CD8-positive, alpha-beta memory T cell (primary cell): ENCODE measurements at regions not wholly inside any gene's neighbourhood (a gene's known extent, or its start where the extent isn't known, plus 50 kb on each side); places are given as distances from the start of the nearest gene placed in this dataset.
A peak's percentile ranks its signal among the peaks of the same experiment; 100 is the strongest.

Experiments used
- CTCF ChIA-PET: fragments of 350-600 bp; sonication (Branson Sonifier 250); formaldehyde crosslinking; loops from one replicate; lab custom pipeline; 2021; ENCODE audit warnings: antibody characterized with exemption; lab: Charles Lee
- POLR2A ChIA-PET: fragments of 350-600 bp; sonication (Branson Sonifier 250); formaldehyde crosslinking; loops from one replicate; lab custom pipeline; 2021; ENCODE audit warnings: antibody characterized with exemption; lab: Charles Lee
- DNase-seq, 5 donors: peaks; one replicate each; pipeline versions ENCODE4 v3.0.0 to v3.0.0-alpha.2; 2020 to 2022; ENCODE audit warnings: mixed read lengths in 1 of 5
- H3K27ac ChIP-seq: one replicate; pipeline ENCODE4 v1.7.0; 2013; ENCODE audit warnings: low read depth, mild to moderate bottlenecking, low read length, moderate library complexity
- H3K27me3 ChIP-seq: 2 replicates; pipeline ENCODE4 v1.7.0; 2013; ENCODE audit warnings: low read length, mild to moderate bottlenecking; ENCODE audit not compliant: insufficient read depth, poor library complexity, severe bottlenecking
- H3K36me3 ChIP-seq: 2 replicates; pipeline ENCODE4 v1.7.0; 2013; ENCODE audit warnings: mild to moderate bottlenecking, low read length, moderate library complexity; ENCODE audit not compliant: insufficient read depth
- H3K4me1 ChIP-seq: 2 replicates; pipeline ENCODE4 v1.7.0; 2013; ENCODE audit warnings: mild to moderate bottlenecking, low read length, moderate library complexity; ENCODE audit not compliant: insufficient read depth
- H3K4me3 ChIP-seq: 2 replicates; pipeline ENCODE4 v1.7.0; 2013; ENCODE audit warnings: mild to moderate bottlenecking, low read length
- H3K9me3 ChIP-seq: 2 replicates; pipeline ENCODE4 v1.7.0; 2013; ENCODE audit warnings: mild to moderate bottlenecking, low read length
- H3K27ac Mint-ChIP-seq, 8 donors: one replicate each; pipeline ENCODE4 v1.8.0; 2020 to 2021; ENCODE audit warnings: mixed read lengths in 8 of 8, mild to moderate bottlenecking in 6 of 8, inconsistent platforms in 3 of 8, moderate library complexity in 3 of 8
- H3K27me3 Mint-ChIP-seq, 2 donors: one replicate each; pipeline ENCODE4 v1.8.0; 2020 to 2021; ENCODE audit warnings: mixed read lengths in 2 of 2, mild to moderate bottlenecking in 1 of 2, moderate library complexity in 1 of 2
- H3K36me3 Mint-ChIP-seq, 3 donors: one replicate each; pipeline ENCODE4 v1.8.0; 2020 to 2021; ENCODE audit warnings: mixed read lengths in 3 of 3, inconsistent platforms in 1 of 3, mild to moderate bottlenecking in 1 of 3
- H3K4me1 Mint-ChIP-seq, 3 donors: one replicate each; pipeline ENCODE4 v1.8.0; 2020 to 2021; ENCODE audit warnings: mixed read lengths in 3 of 3, inconsistent platforms in 1 of 3, mild to moderate bottlenecking in 1 of 3
- H3K4me3 Mint-ChIP-seq, 7 donors: one replicate each; pipeline ENCODE4 v1.8.0; 2020 to 2021; ENCODE audit warnings: mixed read lengths in 7 of 7, mild to moderate bottlenecking in 6 of 7, moderate library complexity in 4 of 7, inconsistent platforms in 2 of 7
- H3K9me3 Mint-ChIP-seq, 5 donors: one replicate each; pipeline ENCODE4 v1.8.0; 2020 to 2022; ENCODE audit warnings: mixed read lengths in 5 of 5, mild to moderate bottlenecking in 3 of 5, moderate library complexity in 2 of 5, inconsistent platforms in 1 of 5

- Histone ChIP-seq H3K4me3 (no peak overlapping the region), H3K27me3 (no peaks in the 10 kb centered on the region), H3K27ac (no peak overlapping the region), H3K4me1 (no peaks in the 10 kb centered on the region), H3K36me3 (no peaks in the 10 kb centered on the region), H3K9me3 (no peaks in the 10 kb centered on the region)
- DNase-seq: no peak
- Mint-ChIP-seq H3K36me3 (no peaks in the 10 kb centered on the region), H3K4me3 (no peak overlapping the region), H3K4me1 (peaks cover 0 to 1% (median 0%) of the 10 kb centered on the region in 3 donors), H3K9me3 (peaks cover 0 to 6% (median 0%) of the 10 kb centered on the region in 5 donors), H3K27ac (no peak overlapping the region), H3K27me3 (peaks cover 13 to 35% of the 10 kb centered on the region in 2 donors)
- CTCF ChIA-PET: no interaction called here
- POLR2A ChIA-PET: interaction anchor here (0.6 kb wide), 1 partner anchor 692 kb away, joined by 8 read pairs; no protein-coding TSS in a partner anchor
Observed at GRCh38 chr7:118615-119391, 73.6 kb upstream of the FAM20C start.

GRCh38 chr7:119392-120163 lies 72.8 kb upstream of the FAM20C start:
- peaks cover 0 to 2% (median 0%) of the 10 kb centered on the region in 5 donors for H3K9me3 Mint-ChIP-seq
- no peaks in the 10 kb centered on the region for H3K9me3 ChIP-seq
- H3K4me1 Mint-ChIP-seq: peaks cover 0 to 1% (median 0%) of the 10 kb centered on the region in 3 donors
- no peak overlapping the region for H3K4me3 ChIP-seq
- ChIA-PET POLR2A (interaction anchor here (0.6 kb wide), 1 partner anchor 691 kb away, joined by 8 read pairs; no protein-coding TSS in a partner anchor), CTCF (no interaction called here)
- no peak overlapping the region for H3K4me3 Mint-ChIP-seq
- H3K27me3 Mint-ChIP-seq: peaks cover 9 to 30% of the 10 kb centered on the region in 2 donors
- H3K4me1 ChIP-seq: no peaks in the 10 kb centered on the region
- DNase-seq: no peak
- H3K27me3 ChIP-seq: no peaks in the 10 kb centered on the region
- H3K36me3 Mint-ChIP-seq: no peaks in the 10 kb centered on the region
- H3K27ac Mint-ChIP-seq: peak overlapping the region in 1 of 8 donors; percentile 20
- no peak overlapping the region for H3K27ac ChIP-seq
- H3K36me3 ChIP-seq: no peaks in the 10 kb centered on the region

- no peak overlapping the region for H3K4me3 Mint-ChIP-seq
- H3K27ac ChIP-seq: no peak overlapping the region
- H3K9me3 ChIP-seq: no peaks in the 10 kb centered on the region
- peaks cover 0 to 1% (median 0%) of the 10 kb centered on the region in 3 donors for H3K4me1 Mint-ChIP-seq
- no peaks in the 10 kb centered on the region for H3K27me3 ChIP-seq
- H3K27me3 Mint-ChIP-seq: peaks cover 7 to 24% of the 10 kb centered on the region in 2 donors
- H3K36me3 Mint-ChIP-seq: no peaks in the 10 kb centered on the region
- no peak overlapping the region for H3K4me3 ChIP-seq
- POLR2A ChIA-PET: no interaction called here
- H3K36me3 ChIP-seq: no peaks in the 10 kb centered on the region
- no peak overlapping the region for H3K27ac Mint-ChIP-seq
- H3K9me3 Mint-ChIP-seq: no peaks in the 10 kb centered on the region
- DNase-seq: no peak
- no peaks in the 10 kb centered on the region for H3K4me1 ChIP-seq
- CTCF ChIA-PET: no interaction called here
Observed at GRCh38 chr7:120164-120991, 72.0 kb upstream of the FAM20C start.

- H3K27ac ChIP-seq: no peak overlapping the region
- H3K4me1 Mint-ChIP-seq: peaks cover 0 to 1% (median 0%) of the 10 kb centered on the region in 3 donors
- ChIA-PET POLR2A (no interaction called here), CTCF (no interaction called here)
- H3K4me1 ChIP-seq: no peaks in the 10 kb centered on the region
- H3K27me3 ChIP-seq: no peaks in the 10 kb centered on the region
- no peaks in the 10 kb centered on the region for H3K36me3 Mint-ChIP-seq
- no peak overlapping the region for H3K27ac Mint-ChIP-seq
- no peaks in the 10 kb centered on the region for H3K9me3 Mint-ChIP-seq
- peaks cover 6 to 19% of the 10 kb centered on the region in 2 donors for H3K27me3 Mint-ChIP-seq
- no peak for DNase-seq
- H3K4me3 Mint-ChIP-seq: no peak overlapping the region
- no peaks in the 10 kb centered on the region for H3K36me3 ChIP-seq
- no peaks in the 10 kb centered on the region for H3K9me3 ChIP-seq
- H3K4me3 ChIP-seq: no peak overlapping the region
Observed at GRCh38 chr7:121002-121785, 71.2 kb upstream of the FAM20C start.

GRCh38 chr7:123237-123636 lies 69.1 kb upstream of the FAM20C start:
- no peaks in the 10 kb centered on the region for H3K36me3 Mint-ChIP-seq
- peaks cover 0 to 1% (median 0%) of the 10 kb centered on the region in 3 donors for H3K4me1 Mint-ChIP-seq
- DNase-seq: no peak
- POLR2A ChIA-PET: no interaction called here
- H3K36me3 ChIP-seq: no peaks in the 10 kb centered on the region
- no peak overlapping the region for H3K4me3 Mint-ChIP-seq
- H3K9me3 ChIP-seq: no peaks in the 10 kb centered on the region
- H3K27me3 Mint-ChIP-seq: peaks cover 1 to 9% of the 10 kb centered on the region in 2 donors
- no peak overlapping the region for H3K27ac ChIP-seq
- H3K4me3 ChIP-seq: no peak overlapping the region
- CTCF ChIA-PET: no interaction called here
- H3K27ac Mint-ChIP-seq: no peak overlapping the region
- H3K9me3 Mint-ChIP-seq: no peaks in the 10 kb centered on the region
- no peaks in the 10 kb centered on the region for H3K4me1 ChIP-seq
- H3K27me3 ChIP-seq: no peaks in the 10 kb centered on the region

- Mint-ChIP-seq H3K27me3 (peaks cover 0 to 1% of the 10 kb centered on the region in 2 donors), H3K4me3 (no peak overlapping the region), H3K4me1 (no peaks in the 10 kb centered on the region), H3K27ac (no peak overlapping the region), H3K36me3 (no peaks in the 10 kb centered on the region), H3K9me3 (no peaks in the 10 kb centered on the region)
- ChIA-PET CTCF (no interaction called here), POLR2A (no interaction called here)
- H3K4me3 ChIP-seq: no peak overlapping the region
- H3K9me3 ChIP-seq: no peaks in the 10 kb centered on the region
- DNase-seq: no peak
- no peak overlapping the region for H3K27ac ChIP-seq
- no peaks in the 10 kb centered on the region for H3K4me1 ChIP-seq
- H3K36me3 ChIP-seq: no peaks in the 10 kb centered on the region
- H3K27me3 ChIP-seq: no peaks in the 10 kb centered on the region
Observed at GRCh38 chr7:124130-124949, 68.0 kb upstream of the FAM20C start.

GRCh38 chr7:125061-125475 lies 67.3 kb upstream of the FAM20C start:
- DNase-seq: no peak
- ChIA-PET POLR2A (no interaction called here), CTCF (no interaction called here)
- Mint-ChIP-seq H3K4me3 (no peak overlapping the region), H3K27me3 (peaks cover 0 to 1% of the 10 kb centered on the region in 2 donors), H3K36me3 (no peaks in the 10 kb centered on the region), H3K4me1 (no peaks in the 10 kb centered on the region), H3K9me3 (no peaks in the 10 kb centered on the region), H3K27ac (no peak overlapping the region)
- Histone ChIP-seq H3K9me3 (no peaks in the 10 kb centered on the region), H3K27ac (no peak overlapping the region), H3K27me3 (no peaks in the 10 kb centered on the region), H3K36me3 (no peaks in the 10 kb centered on the region), H3K4me3 (no peak overlapping the region), H3K4me1 (no peaks in the 10 kb centered on the region)
